A549 (cell line): ENCODE measurements at regions not wholly inside any gene's neighbourhood (a gene's known extent, or its start where the extent isn't known, plus 50 kb on each side); places are given as distances from the start of the nearest gene placed in this dataset.

Experiments used
- ATAC-seq, 2 experiments: fragments of 200-7000 bp in 1 of 2; fragments of >200 bp in 1 of 2; cut with Nextera tagmentation in 1 of 2; cut with Tn5 transposase in 1 of 2; 3 replicates each; pipeline versions ENCODE4 v1.8.0 to v1.9.1; 2018 to 2020; ENCODE audit warnings: mild to moderate bottlenecking in 1 of 2, moderate library complexity in 1 of 2
- CTCF ChIA-PET: fragments of 300-600 bp; sonication (Branson Sonifier 250); formaldehyde crosslinking; extraction: SDS; loops from one replicate; lab custom pipeline; 2021; ENCODE audit warnings: antibody characterized with exemption, inconsistent platforms; lab: Yijun Ruan, JAX
- POLR2A ChIA-PET: fragments of 350-600 bp; formaldehyde crosslinking; extraction: SDS; loops from one replicate; lab custom pipeline; 2021; ENCODE audit warnings: antibody characterized with exemption, inconsistent platforms; lab: Yijun Ruan, JAX
- DNase-seq, 2 experiments: peaks; one replicate each; pipeline versions ENCODE4 v3.0.0 to v3.0.0-alpha.2; 2011 to 2016; ENCODE audit warnings: low read depth in 1 of 2, low spot score in 1 of 2
- FAIRE-seq: peaks from 2 replicates; lab custom pipeline; 2011; peaks lifted over from hg19 to GRCh38; lab: Jason Lieb, UNC
- H3K27ac ChIP-seq, 2 experiments: fragments of >200 bp; sonication (Bioruptor Twin); formaldehyde crosslinking; 3 replicates each; pipeline ENCODE4 v1.5.1; 2016 to 2017
- H3K4me1 ChIP-seq: fragments of >200 bp; sonication (Bioruptor Twin); formaldehyde crosslinking; 3 replicates; pipeline ENCODE4 v1.6.1; 2016
- H3K4me2 ChIP-seq: fragments of >200 bp; sonication (Bioruptor Twin); formaldehyde crosslinking; 3 replicates; pipeline ENCODE4 v1.6.1; 2016
- H3K4me3 ChIP-seq: fragments of >200 bp; sonication (Bioruptor Twin); formaldehyde crosslinking; 3 replicates; pipeline ENCODE4 v1.5.1; 2016
- H3K9me3 ChIP-seq: fragments of >200 bp; sonication (Bioruptor Twin); formaldehyde crosslinking; 3 replicates; pipeline ENCODE4 v1.6.1; 2016
- BCL3 ChIP-seq: fragments of >200 bp; sonication (Bioruptor Twin); formaldehyde crosslinking; IDR thresholded peaks from 3 replicates; pipeline ENCODE4 v1.6.1; 2016
- CBX2 ChIP-seq: fragments of 200-600 bp; sonication (generic); IDR thresholded peaks from 2 replicates; pipeline ENCODE4 v1.6.1; 2016; ENCODE audit warnings: low read depth, mild to moderate bottlenecking, borderline replicate concordance
- CBX8 ChIP-seq: fragments of 200-600 bp; sonication (generic); IDR thresholded peaks from 2 replicates; pipeline ENCODE4 v1.6.1; 2016
- CEBPB ChIP-seq, 2 experiments: fragments of >200 bp in 1 of 2; sonication (Bioruptor Twin) in 1 of 2; formaldehyde crosslinking in 1 of 2; IDR thresholded peaks; 2 replicates each; pipeline ENCODE4 v1.6.1; 2012 to 2016
- EHF ChIP-seq: fragments of 250-450 bp; sonication (Bioruptor Pico); IDR thresholded peaks from 2 replicates; pipeline ENCODE4 v1.5.0; 2020; ENCODE audit warnings: mild to moderate bottlenecking
- EP300 ChIP-seq, 2 experiments: fragments of >200 bp; sonication (Bioruptor Twin); formaldehyde crosslinking; IDR thresholded peaks; 2 replicates in 1 of 2; 3 replicates in 1 of 2; pipeline ENCODE4 v1.6.1; 2016 to 2017
- FOXS1 ChIP-seq: fragments of 250-450 bp; sonication (Bioruptor Pico); IDR thresholded peaks from 2 replicates; pipeline ENCODE4 v1.5.0; 2020; ENCODE audit warnings: mild to moderate bottlenecking, moderate library complexity
- GATA3 ChIP-seq: IDR thresholded peaks from 2 replicates; pipeline ENCODE4 v1.6.1; 2012; ENCODE audit warnings: borderline replicate concordance
- HDAC2 ChIP-seq: fragments of 200-600 bp; sonication (generic); IDR thresholded peaks from 2 replicates; pipeline ENCODE4 v1.6.1; 2016
- HMGXB4 ChIP-seq: fragments of 250-450 bp; sonication (Bioruptor Pico); IDR thresholded peaks from 2 replicates; pipeline ENCODE4 v1.5.0; 2021; ENCODE audit warnings: mild to moderate bottlenecking, moderate library complexity, borderline replicate concordance
- HOXB5 ChIP-seq: fragments of 250-450 bp; sonication (Bioruptor Pico); IDR thresholded peaks from 2 replicates; pipeline ENCODE4 v1.5.0; 2020; ENCODE audit warnings: mild to moderate bottlenecking, moderate library complexity
- JUNB ChIP-seq: fragments of >200 bp; sonication (Bioruptor Twin); formaldehyde crosslinking; IDR thresholded peaks from 2 replicates; pipeline ENCODE4 v1.6.1; 2016
- MAZ ChIP-seq: fragments of 150-350 bp; IDR thresholded peaks from 2 replicates; pipeline ENCODE4 v1.6.1; 2014; ENCODE audit warnings: antibody characterized with exemption, low read depth, low read length, borderline replicate concordance
- MYC ChIP-seq: IDR thresholded peaks from 2 replicates; pipeline ENCODE4 v1.6.1; 2012; ENCODE audit warnings: mild to moderate bottlenecking, inconsistent platforms, low read length, improper control_type of control experiment, borderline replicate concordance
- POLR2A ChIP-seq: IDR thresholded peaks from 2 replicates; pipeline ENCODE4 v1.6.1; 2012; ENCODE audit warnings: mild to moderate bottlenecking, low read length
- RARB ChIP-seq: fragments of 250-450 bp; sonication (Bioruptor Pico); IDR thresholded peaks from 2 replicates; pipeline ENCODE4 v1.8.0; 2021; ENCODE audit warnings: mild to moderate bottlenecking, moderate library complexity
- RCOR1 ChIP-seq: fragments of 150-350 bp; IDR thresholded peaks from 2 replicates; pipeline ENCODE4 v1.6.1; 2014; ENCODE audit warnings: antibody characterized with exemption, low read length, low read depth
- RFX5 ChIP-seq: fragments of 450-650 bp; IDR thresholded peaks from 2 replicates; pipeline ENCODE4 v1.7.1; 2014; ENCODE audit warnings: antibody characterized with exemption, mild to moderate bottlenecking, moderate library complexity
- RNF2 ChIP-seq: fragments of 200-600 bp; sonication (generic); IDR thresholded peaks from 2 replicates; pipeline ENCODE4 v1.6.1; 2016; ENCODE audit warnings: low read depth, mild to moderate bottlenecking, antibody characterized with exemption, moderate library complexity, borderline replicate concordance
- SMC3 ChIP-seq: fragments of >200 bp; sonication (Bioruptor Twin); formaldehyde crosslinking; IDR thresholded peaks from 3 replicates; pipeline ENCODE4 v1.6.1; 2018; ENCODE audit warnings: inconsistent platforms
- ZC3H11A ChIP-seq: fragments of 450-650 bp; IDR thresholded peaks from 2 replicates; pipeline ENCODE4 v1.6.1; 2014; ENCODE audit warnings: antibody characterized with exemption, mild to moderate bottlenecking
- ZNF302 ChIP-seq: fragments of 250-450 bp; sonication (Bioruptor Pico); IDR thresholded peaks from 2 replicates; pipeline ENCODE4 v1.9.0; 2021; ENCODE audit warnings: inconsistent platforms, mild to moderate bottlenecking, moderate library complexity
- WGBS: methylation state at CpG from one replicate; pipeline ENCODE4 v1.1.6; 2017; ENCODE audit errors: missing lambda C conversion rate; 5-methylcytosine and 5-hydroxymethylcytosine counted together
- TF ChIP-seq, protein P1 (sequence below): fragments of >200 bp; sonication (Bioruptor Twin); formaldehyde crosslinking; IDR thresholded peaks from 2 replicates; pipeline ENCODE4 v1.6.1; 2016

DNA sequence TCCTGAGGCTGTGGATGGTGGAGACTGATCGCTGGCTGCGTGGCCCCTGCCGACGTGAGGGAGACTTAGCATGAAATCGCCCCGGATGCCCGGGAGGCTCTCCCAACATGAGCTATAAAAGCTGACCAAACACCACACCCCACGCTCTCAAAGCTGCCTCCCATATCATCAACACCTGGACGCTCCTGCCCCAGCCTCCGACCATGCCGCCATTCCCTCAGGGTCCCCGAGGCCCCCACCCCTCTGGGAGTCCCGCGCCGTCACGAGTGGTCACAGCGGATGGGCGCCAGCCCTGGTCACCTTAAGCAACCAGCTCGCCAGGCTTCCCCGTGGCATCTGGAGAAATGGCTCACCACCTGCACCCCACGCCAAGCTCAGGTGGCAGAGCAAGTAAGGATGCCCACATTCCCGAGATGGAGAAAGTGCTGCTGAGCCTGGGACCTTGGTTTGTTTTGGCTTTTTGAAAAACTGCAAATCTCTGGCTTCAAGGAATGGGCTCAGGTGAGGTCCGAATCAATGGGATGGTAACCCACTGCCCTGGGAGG, 196.0 kb downstream of the MED10 start:
- 38% methylated on average over 13 of the region's 23 CpGs for WGBS
- DNase-seq = no peak
- CTCF ChIA-PET = interaction anchor here (0.5 to 1.7 kb wide), 2 partner anchors 22 to 771 kb away, joined by 3 read pairs; no protein-coding TSS in a partner anchor
- FAIRE-seq = no peak
- Histone ChIP-seq H3K27ac (no peak overlapping the region), H3K4me3 (no peak overlapping the region), H3K4me2 (no peak overlapping the region), H3K9me3 (no peaks in the 10 kb centered on the region), H3K4me1 (no peaks in the 10 kb centered on the region)
- no peak for TF ChIP-seq ZNF302
- ATAC-seq = no peak
- POLR2A ChIA-PET = no interaction called here

DNA sequence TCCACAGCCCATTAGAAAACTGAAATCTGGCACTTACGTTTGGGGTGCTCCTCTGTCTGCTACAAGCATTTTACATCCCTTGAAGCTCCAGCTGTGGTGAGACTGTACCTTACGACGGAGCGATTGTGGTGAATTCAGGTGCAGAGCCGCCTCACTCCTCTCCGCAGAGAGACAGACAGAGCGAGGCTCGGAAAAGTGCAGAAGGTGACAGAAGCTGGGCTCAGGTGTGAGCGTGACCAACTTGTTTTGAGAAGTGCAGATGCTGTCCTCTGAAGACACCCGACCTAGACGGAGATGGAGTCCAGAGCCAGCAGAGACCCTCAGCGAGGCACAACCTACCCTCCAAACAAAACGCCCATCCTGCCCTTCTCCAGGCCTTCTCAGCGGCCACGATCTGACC, 196.5 kb downstream of the MED10 start:
- ChIA-PET POLR2A (no interaction called here), CTCF (interaction anchor here (0.5 to 1.7 kb wide), 2 partner anchors 22 to 771 kb away, joined by 3 read pairs; no protein-coding TSS in a partner anchor)
- no peak for DNase-seq
- peak in 1 of 2 experiments; percentile 26; a peak in 1 of 6 replicates for ATAC-seq
- Histone ChIP-seq H3K4me1 (no peaks in the 10 kb centered on the region), H3K27ac (no peak overlapping the region), H3K4me2 (no peak overlapping the region), H3K4me3 (no peak overlapping the region), H3K9me3 (no peaks in the 10 kb centered on the region)
- FAIRE-seq = no peak
- 68% methylated on average over 11 of the region's 15 CpGs for WGBS
- TF ChIP-seq HMGXB4 (CRISPR knock-in tag) (no peak), POLR2A (no peak), CBX8 (no peak), MYC (no peak)

GRCh38 chr5:6181147-6181729, 197.1 kb downstream of the MED10 start:
- DNase-seq = no peak
- POLR2A ChIA-PET = no interaction called here
- H3K4me1 ChIP-seq = no peaks in the 10 kb centered on the region
- CTCF ChIA-PET = interaction anchor here (1.7 kb wide), 1 partner anchor 23 kb away, joined by 3 read pairs; no protein-coding TSS in a partner anchor
- peak; percentile 27 to 31; a peak in 2 of 6 replicates for ATAC-seq
- no peak for TF ChIP-seq RCOR1
- TF ChIP-seq BCL3 = no peak
- no peak for TF ChIP-seq MYC
- no peak for TF ChIP-seq RNF2
- TF ChIP-seq RARB (CRISPR knock-in tag) = no peak
- TF ChIP-seq MAZ = no peak
- TF ChIP-seq CEBPB (IDR thresholded peaks at IDR 0.05) = no peak
- no peak for TF ChIP-seq SMC3
- TF ChIP-seq HDAC2 = no peak
- TF ChIP-seq EP300 (IDR thresholded peaks at IDR 0.05) = no peak
- no peak for TF ChIP-seq CBX2
- no peak for TF ChIP-seq FOXS1 (CRISPR knock-in tag)
- TF ChIP-seq, all 56 proteins: peak for 0
- Histone ChIP-seq H3K4me3 (no peak overlapping the region), H3K9me3 (no peaks in the 10 kb centered on the region), H3K4me2 (no peak overlapping the region), H3K27ac (no peak overlapping the region)
- FAIRE-seq = no peak
- WGBS = 69% methylated on average over 5 of the region's 5 CpGs

- Histone ChIP-seq H3K4me2 (no peak overlapping the region), H3K9me3 (no peaks in the 10 kb centered on the region), H3K27ac (no peak overlapping the region), H3K4me1 (no peaks in the 10 kb centered on the region), H3K4me3 (no peak overlapping the region)
- 30% methylated on average over 2 of the region's 2 CpGs for WGBS
- FAIRE-seq = no peak
- CTCF ChIA-PET = no interaction called here
- POLR2A ChIA-PET = no interaction called here
- DNase-seq = no peak
- no peak for ATAC-seq
- TF ChIP-seq, protein P1, sequence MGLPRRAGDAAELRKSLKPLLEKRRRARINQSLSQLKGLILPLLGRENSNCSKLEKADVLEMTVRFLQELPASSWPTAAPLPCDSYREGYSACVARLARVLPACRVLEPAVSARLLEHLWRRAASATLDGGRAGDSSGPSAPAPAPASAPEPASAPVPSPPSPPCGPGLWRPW = no peak
- TF ChIP-seq GATA3 = no peak
- no peak for TF ChIP-seq HDAC2
- no peak for TF ChIP-seq HMGXB4 (CRISPR knock-in tag)
- no peak for TF ChIP-seq RFX5
- no peak for TF ChIP-seq EHF
- no peak for TF ChIP-seq ZC3H11A
- no peak for TF ChIP-seq HOXB5 (CRISPR knock-in tag)
- TF ChIP-seq SMC3 = no peak
- TF ChIP-seq MAZ = no peak
- no peak for TF ChIP-seq JUNB
Measured at GRCh38 chr5:6180231-6180872, 198.0 kb downstream of the MED10 start.
